ENCODE measurements at regions not wholly inside any gene's neighbourhood (a gene's known extent, or its start where the extent isn't known, plus 50 kb on each side); places are given as distances from the start of the nearest gene placed in this dataset.
"Not testable (repeated sequence)": the region's sequence is repeated elsewhere in the genome, so short reads cannot be mapped to it uniquely, and the experiment has no call there.

- DNase-seq (ENCODE audit: low read depth in 2 of 2): no peak
These were observed 56.3 kb upstream of the USP6NL start for GRCh38 chr10:11667756-11668155.

- no peak for DNase-seq (ENCODE audit: low read depth in 2 of 2)
These were observed 52.5 kb upstream of the USP6NL start for GRCh38 chr10:11663763-11664555.

- not testable (repeated sequence) for DNase-seq (ENCODE audit: low read depth in 2 of 2)
These were observed 51.7 kb upstream of the USP6NL start for GRCh38 chr10:11663126-11663515.

- DNase-seq (ENCODE audit: low read depth in 2 of 2): no peak
These were observed 50.0 kb upstream of the USP6NL start for GRCh38 chr10:11661441-11661840.

All from stimulated activated CD4-positive, alpha-beta T cell treated with anti-CD3 and anti-CD28 coated beads, Interleukin-4, amount 100 ng/mL, for 48 hours (primary cell).